K562 (cell line): ENCODE measurements at regions not wholly inside any gene's neighbourhood (a gene's known extent, or its start where the extent isn't known, plus 50 kb on each side); places are given as distances from the start of the nearest gene placed in this dataset.

ENCODE experiments used
- NCOA6 ChIP-seq: fragments of 450-650 bp; IDR thresholded peaks from 2 replicates; pipeline ENCODE4 v1.6.1; 2017; ENCODE audit warnings: mild to moderate bottlenecking
- TF ChIP-seq, protein P1 (sequence below): fragments of 450-650 bp; IDR thresholded peaks from 2 replicates; pipeline ENCODE4 v1.6.1; 2017; ENCODE audit warnings: antibody characterized with exemption, mild to moderate bottlenecking

GRCh38 chr6:14930366-14930989 is 315.4 kb upstream of the JARID2 start:
- TF ChIP-seq, protein P1, sequence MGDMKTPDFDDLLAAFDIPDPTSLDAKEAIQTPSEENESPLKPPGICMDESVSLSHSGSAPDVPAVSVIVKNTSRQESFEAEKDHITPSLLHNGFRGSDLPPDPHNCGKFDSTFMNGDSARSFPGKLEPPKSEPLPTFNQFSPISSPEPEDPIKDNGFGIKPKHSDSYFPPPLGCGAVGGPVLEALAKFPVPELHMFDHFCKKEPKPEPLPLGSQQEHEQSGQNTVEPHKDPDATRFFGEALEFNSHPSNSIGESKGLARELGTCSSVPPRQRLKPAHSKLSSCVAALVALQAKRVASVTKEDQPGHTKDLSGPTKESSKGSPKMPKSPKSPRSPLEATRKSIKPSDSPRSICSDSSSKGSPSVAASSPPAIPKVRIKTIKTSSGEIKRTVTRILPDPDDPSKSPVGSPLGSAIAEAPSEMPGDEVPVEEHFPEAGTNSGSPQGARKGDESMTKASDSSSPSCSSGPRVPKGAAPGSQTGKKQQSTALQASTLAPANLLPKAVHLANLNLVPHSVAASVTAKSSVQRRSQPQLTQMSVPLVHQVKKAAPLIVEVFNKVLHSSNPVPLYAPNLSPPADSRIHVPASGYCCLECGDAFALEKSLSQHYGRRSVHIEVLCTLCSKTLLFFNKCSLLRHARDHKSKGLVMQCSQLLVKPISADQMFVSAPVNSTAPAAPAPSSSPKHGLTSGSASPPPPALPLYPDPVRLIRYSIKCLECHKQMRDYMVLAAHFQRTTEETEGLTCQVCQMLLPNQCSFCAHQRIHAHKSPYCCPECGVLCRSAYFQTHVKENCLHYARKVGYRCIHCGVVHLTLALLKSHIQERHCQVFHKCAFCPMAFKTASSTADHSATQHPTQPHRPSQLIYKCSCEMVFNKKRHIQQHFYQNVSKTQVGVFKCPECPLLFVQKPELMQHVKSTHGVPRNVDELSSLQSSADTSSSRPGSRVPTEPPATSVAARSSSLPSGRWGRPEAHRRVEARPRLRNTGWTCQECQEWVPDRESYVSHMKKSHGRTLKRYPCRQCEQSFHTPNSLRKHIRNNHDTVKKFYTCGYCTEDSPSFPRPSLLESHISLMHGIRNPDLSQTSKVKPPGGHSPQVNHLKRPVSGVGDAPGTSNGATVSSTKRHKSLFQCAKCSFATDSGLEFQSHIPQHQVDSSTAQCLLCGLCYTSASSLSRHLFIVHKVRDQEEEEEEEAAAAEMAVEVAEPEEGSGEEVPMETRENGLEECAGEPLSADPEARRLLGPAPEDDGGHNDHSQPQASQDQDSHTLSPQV, result no peak
- no peak for TF ChIP-seq NCOA6
